HepG2 (cell line): ENCODE measurements at regions not wholly inside any gene's neighbourhood (a gene's known extent, or its start where the extent isn't known, plus 50 kb on each side); places are given as distances from the start of the nearest gene placed in this dataset.

Experiments
- ATAD3A ChIP-seq: sonication (generic); formaldehyde crosslinking; IDR thresholded peaks from 2 replicates; pipeline ENCODE4 v1.4.0; 2020; ENCODE audit warnings: missing genetic modification reagents
- GATAD2A ChIP-seq: IDR thresholded peaks from 2 replicates; pipeline ENCODE4 v1.6.1; 2016
- HMG20A ChIP-seq: IDR thresholded peaks from 2 replicates; pipeline ENCODE4 v1.6.1; 2016; ENCODE audit warnings: borderline replicate concordance
- IKZF1 ChIP-seq: fragments of 450-650 bp; IDR thresholded peaks from 2 replicates; pipeline ENCODE4 v1.7.1; 2016
- IRF2 ChIP-seq: IDR thresholded peaks from 2 replicates; pipeline ENCODE4 v1.6.1; 2018; ENCODE audit warnings: missing genetic modification reagents, missing compliant biosample characterization
- KLF16 ChIP-seq, 2 experiments: sonication (generic) in 1 of 2; formaldehyde crosslinking in 1 of 2; IDR thresholded peaks; 2 replicates each; pipeline versions ENCODE4 v1.6.1 to v1.8.0; 2016 to 2023; ENCODE audit warnings: missing genetic modification reagents in 2 of 2, missing compliant biosample characterization in 1 of 2
- MIXL1 ChIP-seq: IDR thresholded peaks from 2 replicates; pipeline ENCODE4 v1.6.1; 2016
- MYPOP ChIP-seq: sonication (generic); formaldehyde crosslinking; IDR thresholded peaks from 2 replicates; pipeline ENCODE4 v1.8.1; 2023; ENCODE audit warnings: mild to moderate bottlenecking, moderate library complexity, missing genetic modification reagents
- NFYB ChIP-seq: sonication (generic); formaldehyde crosslinking; IDR thresholded peaks from 2 replicates; pipeline ENCODE4 v1.4.0; 2020; ENCODE audit warnings: missing genetic modification reagents
- SMAD3 ChIP-seq: sonication (generic); formaldehyde crosslinking; IDR thresholded peaks from 2 replicates; pipeline ENCODE4 v1.4.0; 2020; ENCODE audit warnings: missing genetic modification reagents
- SMC3 ChIP-seq: IDR thresholded peaks from 2 replicates; pipeline ENCODE4 v1.6.1; 2011; ENCODE audit warnings: low read length, improper control_type of control experiment
- TBX3 ChIP-seq: fragments of 450-650 bp; IDR thresholded peaks from 2 replicates; pipeline ENCODE4 v1.6.1; 2017; ENCODE audit warnings: antibody characterized with exemption, mild to moderate bottlenecking, inconsistent platforms, borderline replicate concordance
- TFAP4 ChIP-seq: sonication (generic); IDR thresholded peaks from 2 replicates; pipeline ENCODE4 v1.6.1; 2016; ENCODE audit warnings: low read depth, borderline replicate concordance
- TOE1 ChIP-seq: sonication (generic); formaldehyde crosslinking; IDR thresholded peaks from 2 replicates; pipeline ENCODE4 v1.4.0; 2020; ENCODE audit warnings: mild to moderate bottlenecking, missing genetic modification reagents
- ZBTB14 ChIP-seq: sonication (generic); formaldehyde crosslinking; IDR thresholded peaks from 2 replicates; pipeline ENCODE4 v1.4.0; 2020; ENCODE audit warnings: missing genetic modification reagents
- ZFX ChIP-seq: sonication (generic); formaldehyde crosslinking; IDR thresholded peaks from 2 replicates; pipeline ENCODE4 v1.4.0; 2020; ENCODE audit warnings: mild to moderate bottlenecking, low read depth, missing genetic modification reagents, moderate library complexity
- ZNF143 ChIP-seq: sonication (generic); formaldehyde crosslinking; IDR thresholded peaks from 2 replicates; pipeline ENCODE4 v1.4.0; 2020; ENCODE audit warnings: missing genetic modification reagents
- ZNF362 ChIP-seq: sonication (generic); formaldehyde crosslinking; IDR thresholded peaks from 2 replicates; pipeline ENCODE4 v1.4.0; 2020; ENCODE audit warnings: missing genetic modification reagents, mild to moderate bottlenecking, borderline replicate concordance
- ZNF414 ChIP-seq: sonication (generic); formaldehyde crosslinking; IDR thresholded peaks from 2 replicates; pipeline ENCODE4 v1.5.0; 2020; ENCODE audit warnings: missing genetic modification reagents
- ZNF501 ChIP-seq: sonication (generic); formaldehyde crosslinking; IDR thresholded peaks from 2 replicates; pipeline ENCODE4 v1.5.1; 2020; ENCODE audit warnings: mild to moderate bottlenecking, moderate library complexity, missing genetic modification reagents
- ZNF576 ChIP-seq: sonication (generic); formaldehyde crosslinking; IDR thresholded peaks from 2 replicates; pipeline ENCODE4 v1.4.0; 2020; ENCODE audit warnings: mild to moderate bottlenecking, missing genetic modification reagents
- ZNF614 ChIP-seq: IDR thresholded peaks from 2 replicates; pipeline ENCODE4 v1.6.1; 2018; ENCODE audit warnings: missing biosample characterization, missing genetic modification reagents, inconsistent platforms, borderline replicate concordance

- TF ChIP-seq ZNF414 (CRISPR knock-in tag): 0 out of 2 replicates have a peak, but pooled peaks have one; percentile 43
- 0 out of 2 replicates have a peak, but pooled peaks have one; percentile 22 for TF ChIP-seq TOE1 (CRISPR knock-in tag)
- peak; percentile 81 for TF ChIP-seq SMC3
- TF ChIP-seq SMAD3 (CRISPR knock-in tag): 0 out of 2 replicates have a peak, but pooled peaks have one; percentile 31
- TF ChIP-seq HMG20A (CRISPR knock-in tag): no peak
- TF ChIP-seq ATAD3A: no peak
- no peak for TF ChIP-seq TBX3
- no peak for TF ChIP-seq ZNF362 (CRISPR knock-in tag)
- TF ChIP-seq ZNF576: no peak
- TF ChIP-seq MYPOP: no peak
- TF ChIP-seq ZNF143 (CRISPR knock-in tag): no peak
- no peak for TF ChIP-seq ZNF614 (CRISPR knock-in tag)
- no peak for TF ChIP-seq IKZF1
- TF ChIP-seq MIXL1 (CRISPR knock-in tag): no peak
- TF ChIP-seq GATAD2A (CRISPR knock-in tag): peak; percentile 49; the same call in 1 of the 2 replicates
- peak in 1 of 2 experiments; percentile 41; a peak in 1 of 4 replicates for TF ChIP-seq KLF16 (CRISPR knock-in tag; IDR thresholded peaks at IDR 0.05)
- TF ChIP-seq ZNF501 (CRISPR knock-in tag): peak; percentile 53
- TF ChIP-seq NFYB (CRISPR knock-in tag): no peak; the same call in 1 of the 2 replicates
- TF ChIP-seq TFAP4: 0 out of 2 replicates have a peak, but pooled peaks have one; percentile 25
- peak; percentile 23; the same call in 1 of the 2 replicates for TF ChIP-seq ZFX (CRISPR knock-in tag)
- TF ChIP-seq ZBTB14 (CRISPR knock-in tag): no peak
- 0 out of 2 replicates have a peak, but pooled peaks have one; percentile 59 for TF ChIP-seq IRF2 (CRISPR knock-in tag)
These were observed 212.9 kb upstream of the ARID1B start (continued) for GRCh38 chr6:156564127-156564806.
